H9 (cell line): ENCODE measurements at regions not wholly inside any gene's neighbourhood (a gene's known extent, or its start where the extent isn't known, plus 50 kb on each side); places are given as distances from the start of the nearest gene placed in this dataset.

Source experiments
- DNase-seq: peaks from one replicate; pipeline ENCODE4 v3.0.0-alpha.2; 2017
- H2AFZ ChIP-seq: one replicate; pipeline ENCODE4 v1.6.1; 2013; ENCODE audit warnings: mild to moderate bottlenecking, low read length, control low read depth, moderate library complexity
- H2AK5ac ChIP-seq: 2 replicates; pipeline ENCODE4 v1.6.1; 2013; ENCODE audit warnings: low read length, control low read depth, mixed read lengths; ENCODE audit not compliant: insufficient read length
- H2BK120ac ChIP-seq: one replicate; pipeline ENCODE4 v1.6.1; 2013; ENCODE audit warnings: low read depth, mild to moderate bottlenecking, low read length, control low read depth, inconsistent platforms; ENCODE audit not compliant: poor library complexity, severe bottlenecking
- H2BK12ac ChIP-seq: 2 replicates; pipeline ENCODE4 v1.6.1; 2013; ENCODE audit warnings: low read length, control low read depth, mixed read lengths, low read depth; ENCODE audit not compliant: insufficient read length
- H2BK15ac ChIP-seq: 2 replicates; pipeline ENCODE4 v1.6.1; 2013; ENCODE audit warnings: low read depth, low read length, control low read depth
- H2BK20ac ChIP-seq: one replicate; pipeline ENCODE4 v1.6.1; 2013; ENCODE audit warnings: low read depth, mild to moderate bottlenecking, low read length, control low read depth, inconsistent platforms; ENCODE audit not compliant: poor library complexity, severe bottlenecking
- H2BK5ac ChIP-seq: 2 replicates; pipeline ENCODE4 v1.6.1; 2013; ENCODE audit warnings: low read length, control low read depth, mixed read lengths; ENCODE audit not compliant: insufficient read length
- H3K14ac ChIP-seq: 2 replicates; pipeline ENCODE4 v1.6.1; 2013; ENCODE audit warnings: low read length, control low read depth; ENCODE audit not compliant: insufficient read depth
- H3K18ac ChIP-seq: 2 replicates; pipeline ENCODE4 v1.6.1; 2013; ENCODE audit warnings: low read depth, mild to moderate bottlenecking, mixed read lengths, low read length, control low read depth; ENCODE audit not compliant: insufficient read length
- H3K23ac ChIP-seq: 2 replicates; pipeline ENCODE4 v1.6.1; 2013; ENCODE audit warnings: low read length, control low read depth, mixed read lengths, low read depth; ENCODE audit not compliant: insufficient read length
- H3K23me2 ChIP-seq: 2 replicates; pipeline ENCODE4 v1.6.1; 2013; ENCODE audit warnings: low read depth, mild to moderate bottlenecking, mixed read lengths, low read length, control low read depth; ENCODE audit not compliant: insufficient read length, poor library complexity, severe bottlenecking
- H3K27ac ChIP-seq: 2 replicates; pipeline ENCODE4 v1.5.1; 2013; ENCODE audit warnings: low read length, control low read depth, mixed read lengths, low read depth; ENCODE audit not compliant: insufficient read length
- H3K27me3 ChIP-seq: 2 replicates; pipeline ENCODE4 v1.6.1; 2013; ENCODE audit warnings: low read length, control low read depth, inconsistent platforms; ENCODE audit not compliant: insufficient read depth
- H3K4ac ChIP-seq: 2 replicates; pipeline ENCODE4 v1.6.1; 2013; ENCODE audit warnings: low read depth, mild to moderate bottlenecking, control low read depth, inconsistent platforms, low read length, moderate library complexity
- H3K4me1 ChIP-seq: 2 replicates; pipeline ENCODE4 v1.6.1; 2013; ENCODE audit warnings: low read length, control low read depth, inconsistent platforms; ENCODE audit not compliant: insufficient read depth
- H3K4me2 ChIP-seq: 2 replicates; pipeline ENCODE4 v1.6.1; 2013; ENCODE audit warnings: low read length, control low read depth, mixed read lengths; ENCODE audit not compliant: insufficient read length, insufficient read depth
- H3K56ac ChIP-seq: 2 replicates; pipeline ENCODE4 v1.6.1; 2013; ENCODE audit warnings: low read depth, mild to moderate bottlenecking, mixed read lengths, low read length, control low read depth; ENCODE audit not compliant: insufficient read length
- H3K79me1 ChIP-seq: 2 replicates; pipeline ENCODE4 v1.6.1; 2013; ENCODE audit warnings: low read depth, mild to moderate bottlenecking, moderate library complexity, low read length, control low read depth, inconsistent platforms; ENCODE audit not compliant: insufficient read depth, poor library complexity, severe bottlenecking
- H3K79me2 ChIP-seq: 2 replicates; pipeline ENCODE4 v1.6.1; 2013; ENCODE audit warnings: low read length, control low read depth, inconsistent platforms; ENCODE audit not compliant: insufficient read depth
- H3K9ac ChIP-seq: 2 replicates; pipeline ENCODE4 v1.6.1; 2013; ENCODE audit warnings: low read length, control low read depth, mixed read lengths; ENCODE audit not compliant: insufficient read length; ENCODE audit errors: extremely low read depth
- H3K9me3 ChIP-seq: one replicate; pipeline ENCODE4 v1.6.1; 2013; ENCODE audit warnings: low read depth, low read length, inconsistent platforms; ENCODE audit not compliant: control insufficient read depth
- H3T11ph ChIP-seq: one replicate; pipeline ENCODE4 v1.6.1; 2013; ENCODE audit warnings: mild to moderate bottlenecking, low read length, control low read depth, inconsistent platforms
- H4K20me1 ChIP-seq: one replicate; pipeline ENCODE4 v1.6.1; 2013; ENCODE audit not compliant: control insufficient read depth, insufficient read length, insufficient read depth
- H4K5ac ChIP-seq: 2 replicates; pipeline ENCODE4 v1.6.1; 2013; ENCODE audit warnings: low read depth, mild to moderate bottlenecking, mixed read lengths, low read length, control low read depth; ENCODE audit not compliant: insufficient read length
- H4K8ac ChIP-seq: replicated peaks from 2 replicates; pipeline ENCODE4 v1.6.1; 2013; ENCODE audit warnings: low read length, control low read depth, mixed read lengths, low read depth; ENCODE audit not compliant: insufficient read length
- H4K91ac ChIP-seq: 2 replicates; pipeline ENCODE4 v1.6.1; 2013; ENCODE audit warnings: low read depth, mild to moderate bottlenecking, moderate library complexity, mixed read lengths, low read length, control low read depth; ENCODE audit not compliant: insufficient read length
- H3K27ac Mint-ChIP-seq, 3 experiments: 2 replicates in 2 of 3; 3 replicates in 1 of 3; pipeline ENCODE4 v1.8.0; 2020 to 2021; ENCODE audit warnings: mixed read lengths in 3 of 3, mild to moderate bottlenecking in 1 of 3, moderate library complexity in 1 of 3
- H3K27me3 Mint-ChIP-seq: 2 replicates; pipeline ENCODE4 v1.8.0; 2021; ENCODE audit warnings: low read depth, mild to moderate bottlenecking, moderate library complexity, mixed read lengths
- H3K36me3 Mint-ChIP-seq, 3 experiments: 2 replicates in 2 of 3; 3 replicates in 1 of 3; pipeline ENCODE4 v1.8.0; 2020 to 2021; ENCODE audit warnings: low read depth in 3 of 3, mixed read lengths in 3 of 3; ENCODE audit not compliant: insufficient read depth in 1 of 3
- H3K4me1 Mint-ChIP-seq, 2 experiments: 2 replicates each; pipeline ENCODE4 v1.8.0; 2020; ENCODE audit warnings: mixed read lengths in 2 of 2
- H3K4me3 Mint-ChIP-seq, 2 experiments: 2 replicates in 1 of 2; 3 replicates in 1 of 2; pipeline ENCODE4 v1.8.0; 2020 to 2021; ENCODE audit warnings: mild to moderate bottlenecking in 2 of 2, mixed read lengths in 2 of 2, moderate library complexity in 1 of 2
- H3K9me3 Mint-ChIP-seq, 2 experiments: 2 replicates in 1 of 2; 3 replicates in 1 of 2; pipeline ENCODE4 v1.8.0; 2020; ENCODE audit warnings: mild to moderate bottlenecking in 2 of 2, mixed read lengths in 2 of 2, moderate library complexity in 1 of 2
- CTCF ChIP-seq: fragments of 200-600 bp; sonication (generic); conservative IDR thresholded peaks from 3 replicates; pipeline ENCODE4 v1.8.0; 2021; ENCODE audit warnings: antibody characterized with exemption, mild to moderate bottlenecking
- WGBS: extraction: QIAGEN DNeasy Blood & Tissue Kit; methylation state at CpG from one replicate; pipeline ENCODE4 v1.1.7; 2013; ENCODE audit warnings: missing lambda C conversion rate, low lambda C conversion rate, mixed read lengths; ENCODE audit not compliant: insufficient read length; ENCODE audit errors: extremely low coverage; 5-methylcytosine and 5-hydroxymethylcytosine counted together

GRCh38 chr2:121955872-121956271 is 200.4 kb downstream of the TSN start:
- no peak overlapping the region for H2AK5ac ChIP-seq
- no peak overlapping the region for H3K23ac ChIP-seq
- H3K4me2 ChIP-seq = no peak overlapping the region
- H3K9me3 Mint-ChIP-seq = peaks cover 5 to 6% of the 10 kb centered on the region in 2 experiments; a peak in 4 of 5 replicates
- peaks cover 6 to 12% of the 10 kb centered on the region in 2 experiments; a peak in 2 of 4 replicates for H3K4me1 Mint-ChIP-seq
- H3T11ph ChIP-seq = no peak overlapping the region
- no peak overlapping the region for H4K5ac ChIP-seq
- no peak overlapping the region for H4K91ac ChIP-seq
- H2BK20ac ChIP-seq = no peak overlapping the region
- no peaks in the 10 kb centered on the region for H3K23me2 ChIP-seq
- no peak for DNase-seq
- no peaks in the 10 kb centered on the region for H3K4me1 ChIP-seq
- H2BK12ac ChIP-seq = no peak overlapping the region
- no peaks in the 10 kb centered on the region for H3K9me3 ChIP-seq
- no peak overlapping the region for H3K14ac ChIP-seq
- no peak overlapping the region for H3K56ac ChIP-seq
- no peaks in the 10 kb centered on the region for H4K20me1 ChIP-seq
- H3K79me2 ChIP-seq = no peaks in the 10 kb centered on the region
- no peak for TF ChIP-seq CTCF
- no CpG with 5 or more reads among the region's 9 CpGs for WGBS
- no peak overlapping the region for H3K4ac ChIP-seq
- H3K27me3 Mint-ChIP-seq = no peaks in the 10 kb centered on the region; the same call in 1 of the 2 replicates
- no peak overlapping the region for H3K27ac Mint-ChIP-seq
- H3K36me3 Mint-ChIP-seq = no peaks in the 10 kb centered on the region; a peak in 1 of 7 replicates
- H2BK5ac ChIP-seq = no peak overlapping the region
- no peak overlapping the region for H3K18ac ChIP-seq
- no peak overlapping the region for H4K8ac ChIP-seq
- no peak overlapping the region for H2BK15ac ChIP-seq
- H3K27ac ChIP-seq = no peak overlapping the region
- H3K27me3 ChIP-seq = no peaks in the 10 kb centered on the region
- no peak overlapping the region for H2AFZ ChIP-seq
- no peak overlapping the region for H2BK120ac ChIP-seq
- H3K9ac ChIP-seq = no peak overlapping the region
- no peak overlapping the region for H3K4me3 Mint-ChIP-seq
- H3K79me1 ChIP-seq = no peaks in the 10 kb centered on the region
